Pancreas (tissue), 10 donors: ENCODE measurements at regions not wholly inside any gene's neighbourhood (a gene's known extent, or its start where the extent isn't known, plus 50 kb on each side); places are given as distances from the start of the nearest gene placed in this dataset.

ENCODE experiments used
- ATAC-seq, 4 donors: fragments of 200-7000 bp; cut with Tn5 transposase; one replicate each; pipeline versions ENCODE4 v1.8.0 to v1.9.1; 2020; ENCODE audit warnings: mild to moderate bottlenecking in 4 of 4, moderate library complexity in 4 of 4
- DNase-seq, 6 donors: peaks; one replicate each; pipeline ENCODE4 v3.0.0-alpha.2; 2020
- FAIRE-seq: peaks from 2 replicates; lab custom pipeline; 2012; peaks lifted over from hg19 to GRCh38; lab: Jason Lieb, UNC
- H3K27ac ChIP-seq, 4 donors: fragments of 200-600 bp; sonication (generic); 1 replicate in 3 of 4; 2 replicates in 1 of 4; pipeline versions ENCODE4 v1.5.0 to v1.8.0; 2020
- H3K27me3 ChIP-seq, 4 donors: fragments of 200-600 bp; one replicate each; pipeline ENCODE4 v1.8.0; 2021
- H3K36me3 ChIP-seq, 3 donors: fragments of 200-600 bp; sonication (generic) in 1 of 3; one replicate each; pipeline versions ENCODE4 v1.5.0 to v1.8.0; 2020 to 2021
- H3K4me1 ChIP-seq, 3 donors: fragments of 200-600 bp; one replicate each; pipeline ENCODE4 v1.8.0; 2021
- H3K4me3 ChIP-seq, 4 donors: fragments of 200-600 bp; sonication (generic) in 2 of 4; one replicate each; pipeline versions ENCODE4 v1.5.0 to v1.8.0; 2020 to 2021
- H3K9me3 ChIP-seq, 4 donors: fragments of 200-600 bp; one replicate each; pipeline ENCODE4 v1.8.0; 2021
- WGBS, 2 donors: extraction: QIAGEN DNeasy Blood & Tissue Kit; methylation state at CpG; one replicate each; pipeline ENCODE4 v1.1.7; 2013; 5-methylcytosine and 5-hydroxymethylcytosine counted together
- intact Hi-C, 3 donors: fragments of 100-400 bp; cut with DNase I; formaldehyde crosslinking; loops; one replicate each; pipeline versions ENCODE4 v1.11.1 to v1.14.2; 2022
- TF ChIP-seq, protein P1 (sequence below), 4 donors: fragments of 200-600 bp; sonication (generic) in 3 of 4; IDR thresholded peaks; one replicate each; pipeline versions ENCODE4 v1.5.0 to v1.8.0; 2021; ENCODE audit warnings: antibody characterized with exemption in 4 of 4
- donor health status: healthy with polysubstance abuse.
- donor health status: DM: no; HTN: no; CAD: no; lungs with moderate emphysema.
- donor health status: DM: no; HTN: no; CAD: no.
- donor health status: control.
- donor health status: control.
- donor health status: Bipolar disorder and iron deficiency.
- donor health status: DM: yes; HTN: yes; CAD: no.
- donor health status: DM: no; HTN: no; CAD: no.
- donor health status: DM: no; HTN: no; CAD: no.
- donor health status: DM: yes; HTN: yes; CAD: no.

DNA sequence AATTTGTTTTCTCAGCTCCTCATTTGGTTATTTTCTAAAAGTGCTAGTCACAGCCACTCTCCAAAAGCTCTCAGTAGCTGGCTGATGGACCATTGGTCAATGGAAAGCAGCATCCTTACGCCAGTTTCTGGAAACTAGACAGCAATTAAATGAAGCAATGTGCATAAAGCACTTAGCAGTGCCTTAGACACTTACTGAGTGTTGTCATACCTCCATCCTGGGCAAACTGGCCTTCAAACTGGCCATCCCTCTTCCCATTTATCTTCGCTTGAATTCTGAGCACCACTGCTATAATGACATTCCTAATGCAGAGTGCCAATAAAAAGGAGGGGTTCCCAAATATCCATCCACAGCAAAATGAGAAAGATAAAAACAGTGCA, 209.2 kb downstream of the ENC1 start:
- DNase-seq (no peak), FAIRE-seq (no peak), ATAC-seq (no peak)
- intact Hi-C loops = no loop called here
- 95 to 98% methylated on average over 2 of the region's 2 CpGs for WGBS, 2 donors
- Histone ChIP-seq H3K27ac (no peak overlapping the region), H3K4me3 (no peak overlapping the region), H3K9me3 (no peaks in the 10 kb centered on the region), H3K36me3 (no peaks in the 10 kb centered on the region), H3K4me1 (peaks cover 8 to 13% (median 9%) of the 10 kb centered on the region in 3 donors), H3K27me3 (no peaks in the 10 kb centered on the region)
- TF ChIP-seq, protein P1, sequence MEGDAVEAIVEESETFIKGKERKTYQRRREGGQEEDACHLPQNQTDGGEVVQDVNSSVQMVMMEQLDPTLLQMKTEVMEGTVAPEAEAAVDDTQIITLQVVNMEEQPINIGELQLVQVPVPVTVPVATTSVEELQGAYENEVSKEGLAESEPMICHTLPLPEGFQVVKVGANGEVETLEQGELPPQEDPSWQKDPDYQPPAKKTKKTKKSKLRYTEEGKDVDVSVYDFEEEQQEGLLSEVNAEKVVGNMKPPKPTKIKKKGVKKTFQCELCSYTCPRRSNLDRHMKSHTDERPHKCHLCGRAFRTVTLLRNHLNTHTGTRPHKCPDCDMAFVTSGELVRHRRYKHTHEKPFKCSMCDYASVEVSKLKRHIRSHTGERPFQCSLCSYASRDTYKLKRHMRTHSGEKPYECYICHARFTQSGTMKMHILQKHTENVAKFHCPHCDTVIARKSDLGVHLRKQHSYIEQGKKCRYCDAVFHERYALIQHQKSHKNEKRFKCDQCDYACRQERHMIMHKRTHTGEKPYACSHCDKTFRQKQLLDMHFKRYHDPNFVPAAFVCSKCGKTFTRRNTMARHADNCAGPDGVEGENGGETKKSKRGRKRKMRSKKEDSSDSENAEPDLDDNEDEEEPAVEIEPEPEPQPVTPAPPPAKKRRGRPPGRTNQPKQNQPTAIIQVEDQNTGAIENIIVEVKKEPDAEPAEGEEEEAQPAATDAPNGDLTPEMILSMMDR (IDR thresholded peaks at IDR 0.05) = no peak

DNA sequence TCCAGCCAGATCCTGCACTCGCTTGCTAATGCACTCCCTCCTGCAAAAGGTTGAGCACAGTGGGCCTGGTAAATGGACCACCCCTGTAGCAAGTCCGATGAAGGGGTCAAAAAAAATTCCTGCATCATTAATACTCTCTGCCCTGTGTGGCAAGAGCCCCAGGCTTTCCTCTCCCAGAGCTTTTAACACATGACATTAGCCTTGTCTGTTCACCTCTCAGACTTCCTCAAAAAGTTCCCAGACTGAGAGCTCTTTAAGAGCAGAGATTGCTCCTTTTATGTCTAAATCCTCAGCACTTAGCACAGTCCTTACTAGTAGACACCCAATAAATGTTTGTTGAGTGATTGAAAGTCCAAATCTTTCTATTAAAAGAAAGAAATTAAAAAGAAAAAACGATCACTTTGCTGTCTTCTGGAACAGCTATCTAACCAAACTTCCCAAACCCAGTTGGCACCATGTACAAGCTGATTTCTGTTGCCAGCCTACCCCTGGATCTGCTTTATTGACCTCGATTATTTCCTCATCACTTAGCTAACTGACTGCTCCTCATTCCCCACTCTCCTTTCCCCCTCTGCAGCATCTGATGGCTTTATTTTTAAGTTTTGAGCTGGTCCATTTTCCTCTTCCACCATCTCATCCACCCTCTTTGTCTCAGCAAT, 209.8 kb downstream of the ENC1 start:
- TF ChIP-seq, protein P1 (IDR thresholded peaks at IDR 0.05) = no peak

GRCh38 chr5:74429495-74429894, 211.0 kb downstream of the ENC1 start:
- WGBS, 2 donors = 85 to 94% methylated on average over 4 of the region's 4 CpGs
- no peak for FAIRE-seq
- ATAC-seq = no peak
- Histone ChIP-seq H3K9me3 (no peaks in the 10 kb centered on the region), H3K4me3 (no peak overlapping the region), H3K4me1 (peaks cover 8 to 13% (median 9%) of the 10 kb centered on the region in 3 donors), H3K36me3 (no peaks in the 10 kb centered on the region), H3K27ac (no peak overlapping the region), H3K27me3 (no peaks in the 10 kb centered on the region)
- DNase-seq = no peak
- TF ChIP-seq, protein P1 (IDR thresholded peaks at IDR 0.05) = no peak
- intact Hi-C loops = no loop called here

More for the DNA sequence above, 209.8 kb downstream of the ENC1 start:
- no peak overlapping the region for H3K4me3 ChIP-seq
- ATAC-seq = no peak
- DNase-seq = no peak
- no peak for FAIRE-seq
- no peak overlapping the region for H3K27ac ChIP-seq
- intact Hi-C loops = no loop called here
- H3K9me3 ChIP-seq = no peaks in the 10 kb centered on the region
- WGBS, 2 donors = 77 to 83% methylated on average over 4 of the region's 4 CpGs
- no peaks in the 10 kb centered on the region for H3K36me3 ChIP-seq
- no peaks in the 10 kb centered on the region for H3K27me3 ChIP-seq
- H3K4me1 ChIP-seq = peaks cover 8 to 13% (median 9%) of the 10 kb centered on the region in 3 donors

- intact Hi-C loops = no loop called here
- ATAC-seq (no peak), DNase-seq (no peak), FAIRE-seq (no peak)
- WGBS, 2 donors = 44 to 61% methylated on average over 2 of the region's 2 CpGs
- Histone ChIP-seq H3K36me3 (no peaks in the 10 kb centered on the region), H3K27me3 (no peaks in the 10 kb centered on the region), H3K4me3 (no peak overlapping the region), H3K27ac (no peak overlapping the region), H3K9me3 (no peaks in the 10 kb centered on the region), H3K4me1 (peaks cover 9 to 13% (median 12%) of the 10 kb centered on the region in 3 donors)
- TF ChIP-seq, protein P1 (IDR thresholded peaks at IDR 0.05) = no peak
Measured at GRCh38 chr5:74428876-74429275, 211.7 kb downstream of the ENC1 start.

DNA sequence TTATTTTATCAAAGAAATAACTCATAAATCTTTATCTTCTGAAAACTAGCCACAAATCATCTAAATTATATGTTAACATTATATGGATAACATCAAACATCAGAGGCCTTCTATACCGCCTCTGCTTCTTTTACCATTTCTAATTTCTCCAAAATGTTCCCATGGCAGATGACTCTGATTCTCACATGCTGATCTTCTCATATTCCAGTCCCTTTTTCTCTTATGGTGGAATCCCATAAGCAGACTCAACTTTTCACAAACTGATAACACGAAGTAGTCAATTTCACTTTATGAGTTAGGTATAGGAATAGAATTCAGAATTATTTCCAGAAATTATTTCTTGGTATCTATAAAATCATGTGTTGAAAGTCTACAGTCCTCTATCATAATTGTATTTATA, 212.3 kb downstream of the ENC1 start:
- no peak for ATAC-seq
- TF ChIP-seq, protein P1 (IDR thresholded peaks at IDR 0.05) = no peak
- Histone ChIP-seq H3K4me1 (peaks cover 9 to 12% (median 12%) of the 10 kb centered on the region in 3 donors), H3K4me3 (no peak overlapping the region), H3K27me3 (no peaks in the 10 kb centered on the region), H3K36me3 (no peaks in the 10 kb centered on the region), H3K9me3 (no peaks in the 10 kb centered on the region), H3K27ac (no peak overlapping the region)
- FAIRE-seq = no peak
- no peak for DNase-seq
- intact Hi-C loops = no loop called here
- 91 to 95% methylated on average over 2 of the region's 2 CpGs for WGBS, 2 donors
